Esophagus squamous epithelium (tissue), 4 donors: ENCODE measurements at regions not wholly inside any gene's neighbourhood (a gene's known extent, or its start where the extent isn't known, plus 50 kb on each side); places are given as distances from the start of the nearest gene placed in this dataset.

Experiments
- POLR2A ChIP-seq, 4 donors: fragments of 450-650 bp; IDR thresholded peaks; one replicate each; pipeline ENCODE4 v1.6.1; 2017; ENCODE audit warnings: antibody characterized with exemption in 4 of 4, mild to moderate bottlenecking in 4 of 4, moderate library complexity in 3 of 4
- TF ChIP-seq, protein P1 (sequence below), 6 experiments: fragments of 450-650 bp in 4 of 6; fragments of 200-600 bp in 2 of 6; sonication (generic) in 2 of 6; IDR thresholded peaks; one replicate each; pipeline ENCODE4 v1.5.1; 2016 to 2019; ENCODE audit warnings: antibody characterized with exemption in 6 of 6, mild to moderate bottlenecking in 4 of 6, moderate library complexity in 4 of 6

DNA sequence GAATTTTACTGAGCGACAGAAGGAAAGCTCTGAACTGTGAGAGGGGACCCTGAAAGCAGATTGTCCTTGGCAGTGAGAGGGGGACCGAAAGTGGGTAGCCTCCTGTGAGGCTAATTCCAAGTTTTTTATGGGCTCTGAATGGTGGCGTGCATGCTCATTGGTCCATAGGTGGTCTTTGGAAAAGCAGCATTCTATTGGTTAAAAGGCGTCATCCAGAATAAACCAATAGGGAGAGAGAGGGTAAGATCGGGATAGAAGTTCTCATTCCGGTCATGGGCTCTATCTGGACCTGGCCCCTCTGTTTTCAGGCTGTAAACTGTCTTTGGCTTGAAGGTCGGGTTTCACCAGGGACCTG is 539.8 kb upstream of the PCDH9 start:
- TF ChIP-seq, protein P1, sequence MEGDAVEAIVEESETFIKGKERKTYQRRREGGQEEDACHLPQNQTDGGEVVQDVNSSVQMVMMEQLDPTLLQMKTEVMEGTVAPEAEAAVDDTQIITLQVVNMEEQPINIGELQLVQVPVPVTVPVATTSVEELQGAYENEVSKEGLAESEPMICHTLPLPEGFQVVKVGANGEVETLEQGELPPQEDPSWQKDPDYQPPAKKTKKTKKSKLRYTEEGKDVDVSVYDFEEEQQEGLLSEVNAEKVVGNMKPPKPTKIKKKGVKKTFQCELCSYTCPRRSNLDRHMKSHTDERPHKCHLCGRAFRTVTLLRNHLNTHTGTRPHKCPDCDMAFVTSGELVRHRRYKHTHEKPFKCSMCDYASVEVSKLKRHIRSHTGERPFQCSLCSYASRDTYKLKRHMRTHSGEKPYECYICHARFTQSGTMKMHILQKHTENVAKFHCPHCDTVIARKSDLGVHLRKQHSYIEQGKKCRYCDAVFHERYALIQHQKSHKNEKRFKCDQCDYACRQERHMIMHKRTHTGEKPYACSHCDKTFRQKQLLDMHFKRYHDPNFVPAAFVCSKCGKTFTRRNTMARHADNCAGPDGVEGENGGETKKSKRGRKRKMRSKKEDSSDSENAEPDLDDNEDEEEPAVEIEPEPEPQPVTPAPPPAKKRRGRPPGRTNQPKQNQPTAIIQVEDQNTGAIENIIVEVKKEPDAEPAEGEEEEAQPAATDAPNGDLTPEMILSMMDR (IDR thresholded peaks at IDR 0.05), result no peak
- TF ChIP-seq POLR2A (IDR thresholded peaks at IDR 0.05), result no peak
